ENCODE measurements at regions not wholly inside any gene's neighbourhood (a gene's known extent, or its start where the extent isn't known, plus 50 kb on each side); places are given as distances from the start of the nearest gene placed in this dataset.
"Not testable (repeated sequence)": the region's sequence is repeated elsewhere in the genome, so short reads cannot be mapped to it uniquely, and the experiment has no call there.

DNA sequence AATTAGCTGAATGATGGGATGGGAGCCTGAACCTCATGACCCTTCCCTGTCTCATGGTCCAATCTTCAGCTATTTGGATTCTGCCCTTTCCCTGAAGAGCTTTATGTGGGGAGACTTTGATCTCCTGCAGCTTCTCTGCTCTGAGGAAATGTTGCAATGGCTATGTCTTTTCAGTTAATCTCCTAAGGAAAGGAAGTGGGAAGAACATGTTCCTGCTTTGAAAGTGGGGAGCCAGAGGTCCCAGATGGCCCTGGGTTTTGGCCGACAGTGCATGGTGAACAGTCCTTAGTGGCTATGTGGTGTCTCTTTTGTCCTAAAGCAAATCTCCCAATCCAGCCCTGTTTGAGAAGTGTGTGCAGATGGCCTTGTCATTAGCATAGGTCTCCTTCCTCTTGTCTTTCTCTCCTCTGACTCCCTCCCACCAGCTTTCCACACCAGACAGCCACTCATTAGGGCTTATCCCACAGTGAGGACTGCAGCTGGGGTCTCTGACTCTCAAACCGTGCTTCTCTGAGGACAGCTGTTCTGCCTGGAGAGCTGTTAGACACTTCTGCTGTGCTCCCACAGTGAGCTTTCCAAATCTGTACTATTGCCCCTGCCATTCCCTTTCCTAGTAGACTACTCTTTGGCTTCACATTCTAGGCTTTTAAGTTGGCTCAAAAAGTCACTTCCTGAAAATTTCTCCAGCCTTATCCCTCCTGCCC, 365.8 kb upstream of the UMPS start:
- DNase-seq (ENCODE audit: low spot score in 2 of 2) (no peak), ATAC-seq (no peak)
- Mint-ChIP-seq H3K36me3 (no peaks in the 10 kb centered on the region), H3K27ac (no peak overlapping the region), H3K9me3 (no peaks in the 10 kb centered on the region)

DNA sequence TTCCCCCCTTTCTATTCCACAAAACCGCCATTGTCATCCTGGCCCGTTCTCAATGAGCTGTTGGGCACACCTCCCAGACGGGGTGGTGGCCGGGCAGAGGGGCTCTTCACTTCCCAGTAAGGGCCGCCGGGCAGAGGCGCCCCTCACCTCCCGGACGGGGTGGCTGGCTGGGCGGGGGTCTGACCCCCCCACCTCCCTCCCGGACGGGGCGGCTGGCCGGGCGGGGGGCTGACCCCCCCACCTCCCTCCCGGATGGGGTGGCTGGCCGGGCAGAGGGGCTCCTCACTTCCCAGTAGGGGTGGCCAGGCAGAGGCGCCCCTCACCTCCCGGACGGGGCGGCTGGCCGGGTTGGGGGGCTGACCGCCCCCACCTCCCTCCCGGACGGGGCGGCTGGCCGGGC, 363.6 kb upstream of the UMPS start:
- not testable (repeated sequence) for ATAC-seq; DNase-seq (ENCODE audit: low spot score in 2 of 2); H3K36me3 Mint-ChIP-seq; H3K27ac Mint-ChIP-seq; H3K9me3 Mint-ChIP-seq

GRCh38 chr3:124372775-124373174, 357.5 kb upstream of the UMPS start:
- Mint-ChIP-seq H3K9me3 (no peaks in the 10 kb centered on the region), H3K36me3 (no peaks in the 10 kb centered on the region), H3K27ac (no peak overlapping the region)
- no peak for DNase-seq (ENCODE audit: low spot score in 2 of 2)
- no peak for ATAC-seq

- Mint-ChIP-seq H3K9me3 (no peaks in the 10 kb centered on the region), H3K27ac (no peak overlapping the region), H3K36me3 (no peaks in the 10 kb centered on the region)
- DNase-seq (ENCODE audit: low spot score in 2 of 2) = no peak
- ATAC-seq = peak in 1 of 2 donors; percentile 97
Measured at GRCh38 chr3:124373524-124373923, 356.7 kb upstream of the UMPS start.

- H3K9me3 Mint-ChIP-seq = no peaks in the 10 kb centered on the region
- ATAC-seq (no peak), DNase-seq (ENCODE audit: low spot score in 2 of 2) (no peak)
- H3K36me3 Mint-ChIP-seq = no peaks in the 10 kb centered on the region
- no peak overlapping the region for H3K27ac Mint-ChIP-seq
Measured at GRCh38 chr3:124374583-124374982, 355.7 kb upstream of the UMPS start.

DNA sequence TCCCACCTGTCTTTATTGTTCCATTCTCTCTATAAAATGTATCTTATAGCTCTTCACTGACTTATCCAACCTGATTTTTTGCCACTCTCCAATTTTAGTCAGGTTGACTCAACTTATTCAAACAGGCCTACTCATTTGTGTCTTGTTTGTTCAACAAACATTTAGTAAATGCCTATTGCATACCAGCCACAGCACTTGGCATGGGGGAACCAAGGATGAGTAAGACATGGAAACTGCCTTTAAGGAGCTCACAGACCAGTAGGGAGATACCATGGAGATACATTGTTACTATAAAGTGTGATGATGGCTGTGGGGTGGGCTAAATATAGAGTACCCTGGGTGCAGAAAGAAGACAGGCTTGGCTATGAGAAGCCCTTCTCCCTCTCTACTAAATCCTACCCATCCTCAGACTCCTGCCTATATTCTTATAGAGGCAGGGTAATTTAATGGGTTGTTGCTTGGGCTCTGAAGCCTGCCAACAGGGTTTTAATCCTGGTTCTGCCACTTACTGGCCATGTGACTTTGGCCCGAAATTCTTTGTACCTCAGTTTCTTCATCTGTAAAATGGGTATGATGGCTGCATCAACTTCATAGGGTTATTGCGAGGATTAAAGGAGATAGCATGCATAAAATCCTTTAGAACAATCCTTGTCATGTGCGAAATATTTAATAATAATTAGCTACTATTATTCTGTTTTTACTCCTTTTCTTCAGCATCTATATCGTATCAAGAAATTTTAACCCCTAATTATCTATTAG, 348.5 kb upstream of the UMPS start:
- Mint-ChIP-seq H3K27ac (no peak overlapping the region), H3K9me3 (no peaks in the 10 kb centered on the region), H3K36me3 (no peaks in the 10 kb centered on the region)
- ATAC-seq = no peak
- no peak for DNase-seq (ENCODE audit: low spot score in 2 of 2)

- Mint-ChIP-seq H3K36me3 (no peaks in the 10 kb centered on the region), H3K27ac (no peak overlapping the region), H3K9me3 (no peaks in the 10 kb centered on the region)
- DNase-seq (ENCODE audit: low spot score in 2 of 2) (no peak), ATAC-seq (no peak)
Measured at GRCh38 chr3:124383051-124383450, 347.2 kb upstream of the UMPS start.

DNA sequence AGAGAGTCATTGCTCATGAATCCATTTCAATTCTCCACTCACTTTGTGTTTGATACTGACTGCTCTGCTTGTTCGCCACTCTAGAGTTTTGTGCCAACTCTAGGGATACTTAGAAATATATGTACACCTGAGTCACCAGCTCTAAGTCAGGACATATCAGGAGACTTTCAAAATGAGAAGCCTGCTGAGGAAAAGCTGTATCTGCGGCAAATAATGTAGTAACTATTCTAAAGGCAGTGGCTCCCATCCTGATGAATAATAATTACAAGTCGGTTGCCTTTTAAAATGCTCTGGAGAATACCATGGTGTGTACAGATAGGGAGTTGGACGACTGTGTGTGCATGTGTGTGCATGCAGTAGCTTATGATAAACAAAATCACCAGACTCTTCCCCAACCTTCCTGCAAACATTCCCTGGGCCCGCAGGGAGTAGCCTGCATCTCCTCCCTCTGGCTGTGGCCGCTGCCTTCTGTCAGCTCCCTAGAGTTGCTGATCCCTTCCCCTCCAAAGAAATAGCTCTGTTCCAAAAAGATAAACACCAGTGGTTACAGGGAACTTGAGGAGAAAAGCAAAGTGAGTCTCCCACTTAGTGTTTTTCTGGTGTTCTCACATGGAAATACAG, 346.3 kb upstream of the UMPS start:
- DNase-seq (ENCODE audit: low spot score in 2 of 2) (no peak), ATAC-seq (no peak)
- Mint-ChIP-seq H3K9me3 (no peaks in the 10 kb centered on the region), H3K27ac (no peak overlapping the region), H3K36me3 (no peaks in the 10 kb centered on the region)

DNA sequence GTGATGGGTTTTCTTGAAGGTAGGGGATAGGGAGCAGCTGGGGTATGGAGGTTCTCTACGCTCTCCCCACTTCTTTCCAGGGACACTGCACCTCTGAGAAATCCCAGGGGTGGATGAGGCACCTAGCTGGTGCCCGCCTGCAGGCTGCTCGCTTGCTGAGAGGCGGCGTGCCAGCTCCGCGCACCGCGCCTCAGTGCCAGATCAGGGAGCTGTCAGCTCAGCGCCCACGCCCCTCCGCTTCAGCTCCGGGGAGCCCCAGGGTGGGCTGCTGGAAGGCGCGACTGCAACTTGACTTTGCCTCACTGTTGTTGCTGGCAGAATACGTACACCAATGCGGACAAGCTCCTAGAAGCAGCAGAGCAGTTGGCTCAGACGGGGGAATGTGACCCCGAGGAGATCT, 345.7 kb upstream of the UMPS start:
- no peak for ATAC-seq
- H3K9me3 Mint-ChIP-seq = no peaks in the 10 kb centered on the region
- H3K27ac Mint-ChIP-seq = no peak overlapping the region
- H3K36me3 Mint-ChIP-seq = no peaks in the 10 kb centered on the region
- DNase-seq (ENCODE audit: low spot score in 2 of 2) = no peak

DNA sequence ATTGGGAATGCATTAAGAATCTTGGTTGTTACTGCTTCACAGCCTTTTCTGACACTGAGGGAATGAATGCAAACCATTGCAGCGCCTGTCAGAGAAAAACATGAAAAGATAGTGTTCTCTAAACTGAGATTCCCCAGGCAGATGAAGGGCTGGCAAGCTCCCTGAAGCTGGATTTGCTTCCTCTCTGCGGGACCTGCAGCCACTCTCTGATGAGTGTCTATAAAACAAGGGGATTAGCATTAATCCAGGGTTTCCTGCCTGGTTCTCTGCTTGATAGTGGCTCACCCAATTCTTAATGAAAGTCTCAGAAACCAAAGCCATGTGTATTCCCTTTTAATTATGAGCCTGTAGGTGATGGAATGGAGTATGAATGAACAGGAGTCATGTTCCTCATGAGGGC, 344.3 kb upstream of the UMPS start:
- Mint-ChIP-seq H3K36me3 (no peaks in the 10 kb centered on the region), H3K9me3 (no peaks in the 10 kb centered on the region), H3K27ac (no peak overlapping the region)
- DNase-seq (ENCODE audit: low spot score in 2 of 2) = no peak
- no peak for ATAC-seq

DNA sequence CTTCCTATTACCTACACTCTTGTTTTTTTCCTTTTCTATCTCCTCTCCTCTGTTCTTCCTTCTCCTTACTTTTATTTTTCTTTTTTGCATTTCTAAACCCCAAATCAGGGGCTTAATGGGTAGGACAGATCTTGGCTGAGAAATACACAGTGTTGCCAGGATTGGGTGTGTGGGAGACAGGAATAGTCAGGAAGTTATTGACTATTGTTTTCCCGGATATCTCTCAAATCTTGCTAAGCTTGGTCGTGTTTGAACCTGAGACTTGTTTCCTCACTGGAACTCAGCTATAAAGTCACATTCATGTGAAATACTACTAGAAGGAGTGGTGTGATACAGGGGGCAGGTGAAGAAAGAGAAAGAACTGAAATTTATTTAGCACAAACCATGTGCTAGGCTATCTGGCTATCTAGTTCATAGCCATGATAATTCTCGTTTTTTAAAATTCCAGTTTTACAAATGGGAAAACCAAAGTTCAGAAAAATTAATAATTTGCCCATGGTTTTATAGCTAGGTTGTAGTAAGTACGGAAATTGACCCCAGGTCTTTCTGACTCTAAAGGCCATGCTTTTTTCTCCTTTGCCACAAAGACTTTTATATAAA, 343.2 kb upstream of the UMPS start:
- no peak overlapping the region for H3K27ac Mint-ChIP-seq
- ATAC-seq = no peak
- DNase-seq (ENCODE audit: low spot score in 2 of 2) = no peak
- H3K36me3 Mint-ChIP-seq = no peaks in the 10 kb centered on the region
- no peaks in the 10 kb centered on the region for H3K9me3 Mint-ChIP-seq

DNA sequence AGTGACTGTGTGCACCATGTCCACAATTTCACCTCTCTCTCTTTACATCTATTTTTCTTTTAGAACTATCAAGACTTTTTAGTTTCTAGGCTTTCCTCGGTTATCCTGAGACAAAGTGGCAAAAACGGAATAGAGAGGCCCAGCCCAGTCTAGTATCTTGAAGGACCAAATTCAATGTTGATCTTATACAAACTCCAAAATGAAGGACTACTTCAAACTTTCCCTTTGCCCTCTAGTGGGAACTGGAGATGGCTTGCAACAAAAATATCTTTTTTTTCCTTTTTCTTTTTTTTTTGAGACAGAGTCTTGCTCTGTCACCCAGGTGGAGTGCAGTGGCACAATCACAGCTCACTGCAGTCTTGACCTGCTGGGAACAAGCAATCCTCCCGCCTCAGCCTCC, 338.5 kb upstream of the UMPS start:
- H3K36me3 Mint-ChIP-seq = no peaks in the 10 kb centered on the region
- no peak for ATAC-seq
- DNase-seq (ENCODE audit: low spot score in 2 of 2) = no peak
- H3K9me3 Mint-ChIP-seq = no peaks in the 10 kb centered on the region
- no peak overlapping the region for H3K27ac Mint-ChIP-seq

DNA sequence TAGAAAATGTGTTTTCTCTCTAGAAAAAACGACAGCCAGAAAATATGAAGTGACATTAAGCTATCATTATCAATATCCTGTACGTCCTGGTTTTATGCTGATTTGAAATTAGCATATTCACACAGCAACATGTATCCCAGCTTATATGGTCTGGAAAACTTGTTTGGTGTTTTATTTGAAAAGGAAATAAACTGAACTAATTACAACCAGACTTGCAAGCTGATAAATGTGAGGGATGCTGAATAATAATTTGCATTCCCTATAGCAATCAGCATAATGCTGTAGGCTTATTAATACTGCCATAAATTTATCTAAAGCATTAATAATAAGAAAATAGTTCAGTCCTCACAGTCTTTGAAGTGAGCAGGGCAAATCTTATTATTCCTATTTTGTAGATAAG, 336.9 kb upstream of the UMPS start:
- ATAC-seq = no peak
- Mint-ChIP-seq H3K36me3 (no peaks in the 10 kb centered on the region), H3K27ac (no peak overlapping the region), H3K9me3 (no peaks in the 10 kb centered on the region)
- DNase-seq (ENCODE audit: low spot score in 2 of 2) = no peak

DNA sequence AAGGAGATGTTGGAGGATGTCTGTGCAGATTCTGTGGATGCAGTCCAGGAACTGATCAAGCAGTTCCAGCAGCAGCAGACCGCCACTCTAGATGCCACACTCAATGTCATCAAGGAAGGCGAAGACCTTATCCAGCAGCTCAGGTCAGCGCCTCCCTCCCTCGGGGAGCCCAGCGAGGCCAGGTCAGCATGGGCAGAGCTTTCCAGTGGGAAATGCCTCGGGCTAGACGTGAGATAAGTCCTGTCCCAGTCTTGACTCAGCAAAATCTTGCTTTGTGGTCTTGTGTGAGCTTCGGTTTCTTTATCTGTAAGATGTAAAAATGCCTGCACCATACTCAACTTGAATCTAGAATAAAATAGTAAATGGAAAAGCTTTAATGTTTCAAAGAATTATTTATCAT, 335.1 kb upstream of the UMPS start:
- ATAC-seq = no peak

GRCh38 chr3:124395584-124396338, 334.5 kb upstream of the UMPS start:
- no peaks in the 10 kb centered on the region for H3K9me3 Mint-ChIP-seq
- DNase-seq (ENCODE audit: low spot score in 2 of 2) = no peak
- H3K27ac Mint-ChIP-seq = no peak overlapping the region
- no peaks in the 10 kb centered on the region for H3K36me3 Mint-ChIP-seq
- no peak for ATAC-seq

More for the DNA sequence above, 335.1 kb upstream of the UMPS start:
- no peaks in the 10 kb centered on the region for H3K36me3 Mint-ChIP-seq
- H3K27ac Mint-ChIP-seq = no peak overlapping the region
- H3K9me3 Mint-ChIP-seq = no peaks in the 10 kb centered on the region
- DNase-seq (ENCODE audit: low spot score in 2 of 2) = no peak

DNA sequence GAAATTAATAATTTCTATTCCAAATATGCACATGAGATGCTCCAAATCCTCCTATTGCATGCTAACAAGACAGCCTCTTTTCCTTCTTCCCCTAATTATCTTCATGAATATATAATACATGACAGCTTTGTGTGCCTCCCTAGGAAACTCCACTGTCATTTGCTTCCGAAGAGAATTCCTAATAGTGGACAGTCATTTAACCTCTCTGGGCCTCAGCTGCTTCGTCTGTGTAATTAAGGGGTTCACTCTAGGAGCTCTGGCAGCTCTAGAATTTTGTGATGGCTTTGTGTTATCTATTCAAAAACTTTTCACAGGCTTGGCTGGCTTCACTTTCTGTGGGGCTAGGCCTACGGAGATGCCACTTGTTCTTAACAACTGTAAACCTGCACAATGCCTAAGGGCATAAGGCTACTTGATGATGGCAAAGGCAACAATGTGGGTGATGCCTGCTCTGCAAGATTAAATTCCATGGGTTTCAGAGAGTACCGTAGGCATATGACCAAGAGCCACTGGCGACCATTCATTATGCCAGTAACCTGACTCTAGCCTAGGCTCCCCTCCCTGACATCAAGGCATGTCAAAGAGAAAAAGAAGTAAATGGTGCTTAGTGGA, 333.8 kb upstream of the UMPS start:
- DNase-seq (ENCODE audit: low spot score in 2 of 2) (no peak), ATAC-seq (no peak)
- Mint-ChIP-seq H3K9me3 (no peaks in the 10 kb centered on the region), H3K27ac (no peak overlapping the region), H3K36me3 (no peaks in the 10 kb centered on the region)
